HCT116 (cell line): ENCODE measurements at regions not wholly inside any gene's neighbourhood (a gene's known extent, or its start where the extent isn't known, plus 50 kb on each side); places are given as distances from the start of the nearest gene placed in this dataset.

ENCODE experiments used
- ATAC-seq: fragments of 200-7000 bp; cut with Tn5 transposase; 2 replicates; pipeline ENCODE4 v1.9.1; 2020; ENCODE audit warnings: mild to moderate bottlenecking, moderate library complexity
- BruUV-seq: library from RNA; stranded (reverse); fragments of 400-500 nt; replicated peaks from 2 replicates; lab custom pipeline; 2021; lab: Mats Ljungman, UMichigan
- CTCF ChIA-PET: fragments of 300-600 bp; sonication (Branson Sonifier 250); formaldehyde crosslinking; loops from one replicate; lab custom pipeline; 2021; ENCODE audit warnings: antibody characterized with exemption; lab: Charles Lee
- POLR2A ChIA-PET: fragments of 300-600, 350-600 bp; sonication (Branson Sonifier 250); formaldehyde crosslinking; loops from one replicate; lab custom pipeline; 2021; ENCODE audit warnings: antibody characterized with exemption; lab: Charles Lee
- RAD21 ChIA-PET, 2 experiments: fragments of 300-600 bp; sonication (Branson Sonifier 250); formaldehyde crosslinking; loops; one replicate each; lab custom pipeline; 2023; ENCODE audit warnings: low total read pairs in 2 of 2; ENCODE audit not compliant: uncharacterized antibody in 2 of 2, unreplicated experiment in 2 of 2, low non-redundant PET in 1 of 2; lab: Charles Lee
- DNase-seq: peaks from one replicate; pipeline ENCODE4 v3.0.0-alpha.2; 2010; ENCODE audit warnings: low read depth, low spot score
- H2AFZ ChIP-seq: fragments of 200-600 bp; shearing (Covaris generic), sonication (generic); 2 replicates; pipeline ENCODE4 v1.6.1; 2017; ENCODE audit warnings: low read depth, mixed run types, mixed read lengths, antibody characterized with exemption, low read length; ENCODE audit not compliant: poor library complexity, severe bottlenecking
- H3K27ac ChIP-seq: 2 replicates; pipeline ENCODE4 v1.5.1; 2012; ENCODE audit warnings: low read depth, low read length
- H3K27me3 ChIP-seq: fragments of 200-600 bp; sonication (generic); 2 replicates; pipeline ENCODE4 v1.6.1; 2016; ENCODE audit warnings: mixed run types, low read length, mixed read lengths; ENCODE audit not compliant: insufficient read depth
- H3K36me3 ChIP-seq, 2 experiments: fragments of 200-500 bp in 1 of 2; fragments of 200-600 bp in 1 of 2; sonication (Bioruptor generic) in 1 of 2; sonication (generic) in 1 of 2; 2 replicates each; pipeline versions ENCODE4 v1.5.1 to v1.6.1; 2014 to 2016; ENCODE audit warnings: low read length in 2 of 2, inconsistent platforms in 1 of 2, mixed read lengths in 1 of 2, mixed run types in 1 of 2; ENCODE audit not compliant: insufficient read depth in 2 of 2, control insufficient read depth in 1 of 2
- H3K4me1 ChIP-seq, 2 experiments: fragments of 200-600 bp in 1 of 2; sonication (generic) in 1 of 2; 2 replicates each; pipeline versions ENCODE4 v1.5.1 to v1.6.1; 2012 to 2017; ENCODE audit warnings: low read length in 2 of 2, inconsistent platforms in 1 of 2, mild to moderate bottlenecking in 1 of 2, mixed read lengths in 1 of 2, mixed run types in 1 of 2, moderate library complexity in 1 of 2; ENCODE audit not compliant: insufficient read depth in 2 of 2, control insufficient read depth in 1 of 2
- H3K4me2 ChIP-seq: fragments of 200-600 bp; sonication (generic); 2 replicates; pipeline ENCODE4 v1.6.1; 2017; ENCODE audit warnings: mixed run types, low read length, mixed read lengths
- H3K4me3 ChIP-seq, 2 experiments: fragments of 200-600 bp in 1 of 2; sonication (generic) in 1 of 2; replicated peaks in 1 of 2; 2 replicates each; pipeline ENCODE4 v1.5.1; 2011 to 2016; ENCODE audit warnings: low read length in 2 of 2, control low read depth in 1 of 2, low read depth in 1 of 2, mild to moderate bottlenecking in 1 of 2, mixed read lengths in 1 of 2, mixed run types in 1 of 2
- H3K79me2 ChIP-seq: fragments of 200-600 bp; sonication (generic); 2 replicates; pipeline ENCODE4 v1.6.1; 2017; ENCODE audit warnings: mild to moderate bottlenecking, mixed run types, low read length, moderate library complexity, mixed read lengths; ENCODE audit not compliant: insufficient read depth
- H3K9ac ChIP-seq: fragments of 200-600 bp; sonication (generic); 2 replicates; pipeline ENCODE4 v1.6.1; 2016; ENCODE audit warnings: low read length, mixed read lengths
- H3K9me2 ChIP-seq: fragments of 200-600 bp; sonication (generic), shearing (Covaris generic); 2 replicates; pipeline ENCODE4 v1.6.1; 2017; ENCODE audit warnings: mixed run types, mild to moderate bottlenecking, moderate library complexity; ENCODE audit not compliant: insufficient read depth
- H3K9me3 ChIP-seq, 2 experiments: fragments of 200-500 bp in 1 of 2; fragments of 200-600 bp in 1 of 2; sonication (Bioruptor generic) in 1 of 2; sonication (generic) in 1 of 2; 2 replicates each; pipeline ENCODE4 v1.6.1; 2014 to 2017; ENCODE audit warnings: low read length in 2 of 2, mixed read lengths in 2 of 2, inconsistent platforms in 1 of 2, low read depth in 1 of 2, mild to moderate bottlenecking in 1 of 2, mixed run types in 1 of 2, moderate library complexity in 1 of 2; ENCODE audit not compliant: control insufficient read depth in 1 of 2, insufficient read depth in 1 of 2
- H4K20me1 ChIP-seq: fragments of 200-600 bp; sonication (generic), shearing (Covaris generic); 2 replicates; pipeline ENCODE4 v1.6.1; 2017; ENCODE audit warnings: mixed run types, mild to moderate bottlenecking, moderate library complexity; ENCODE audit not compliant: insufficient read depth
- ATF3 ChIP-seq: IDR thresholded peaks from 2 replicates; pipeline ENCODE4 v1.6.1; 2012
- CBX3 ChIP-seq: IDR thresholded peaks from 2 replicates; pipeline ENCODE4 v1.6.1; 2012; ENCODE audit warnings: low read depth
- CEBPB ChIP-seq: IDR thresholded peaks from 2 replicates; pipeline ENCODE4 v1.6.1; 2012; ENCODE audit warnings: low read depth
- ELF1 ChIP-seq: IDR thresholded peaks from 2 replicates; pipeline ENCODE4 v1.6.1; 2012; ENCODE audit warnings: low read depth, borderline replicate concordance
- EZH2 ChIP-seq: fragments of 200-600 bp; sonication (generic); IDR thresholded peaks from 2 replicates; pipeline ENCODE4 v1.6.1; 2017; ENCODE audit warnings: antibody characterized with exemption, mixed run types
- EZH2phosphoT487 ChIP-seq: fragments of 200-600 bp; IDR thresholded peaks from 2 replicates; pipeline ENCODE4 v1.6.1; 2018; ENCODE audit warnings: antibody characterized with exemption, borderline replicate concordance
- FOSL1 ChIP-seq: IDR thresholded peaks from 2 replicates; pipeline ENCODE4 v1.6.1; 2012; ENCODE audit warnings: low read depth
- JUND ChIP-seq: IDR thresholded peaks from 2 replicates; pipeline ENCODE4 v1.6.1; 2012
- POLR2A ChIP-seq: IDR thresholded peaks from 2 replicates; pipeline ENCODE4 v1.7.0; 2011; ENCODE audit warnings: borderline replicate concordance; ENCODE audit not compliant: insufficient read depth, insufficient read length; ENCODE audit errors: extremely low read depth
- RAD21 ChIP-seq: IDR thresholded peaks from 2 replicates; pipeline ENCODE4 v1.6.1; 2012; ENCODE audit warnings: low read depth, mild to moderate bottlenecking
- SIN3A ChIP-seq: IDR thresholded peaks from 2 replicates; pipeline ENCODE4 v1.6.1; 2012; ENCODE audit warnings: low read depth
- SP1 ChIP-seq: IDR thresholded peaks from 2 replicates; pipeline ENCODE4 v1.6.1; 2012; ENCODE audit warnings: low read depth
- SRF ChIP-seq: IDR thresholded peaks from 2 replicates; pipeline ENCODE4 v1.6.1; 2012; ENCODE audit warnings: low read depth
- TCF7L2 ChIP-seq: IDR thresholded peaks from 2 replicates; pipeline ENCODE4 v1.7.0; 2011; ENCODE audit warnings: borderline replicate concordance, inconsistent platforms; ENCODE audit not compliant: insufficient read depth, insufficient read length; ENCODE audit errors: extremely low read depth
- YY1 ChIP-seq: IDR thresholded peaks from 2 replicates; pipeline ENCODE4 v1.6.1; 2011; ENCODE audit warnings: low read length, low read depth, moderate library complexity, mild to moderate bottlenecking; ENCODE audit not compliant: insufficient replicate concordance; ENCODE audit errors: extremely low read depth
- ZFX ChIP-seq: fragments of 450-650 bp; IDR thresholded peaks from 2 replicates; pipeline ENCODE4 v1.6.1; 2017
- ZNF274 ChIP-seq: fragments of 200-500 bp; sonication (Bioruptor generic); IDR thresholded peaks from 2 replicates; pipeline ENCODE4 v1.6.1; 2014; ENCODE audit warnings: mild to moderate bottlenecking, low read depth, low read length, inconsistent platforms
- intact Hi-C: fragments of 100-400 bp; cut with micrococcal nuclease; formaldehyde crosslinking; loops from 2 replicates; pipeline ENCODE4 v1.10.0; 2022
- TF ChIP-seq, protein P1 (sequence below), 3 experiments: fragments of 200-600 bp in 1 of 3; sonication (generic) in 1 of 3; IDR thresholded peaks in 2 of 3; conservative IDR thresholded peaks in 1 of 3; 2 replicates each; pipeline ENCODE4 v1.5.1; 2012 to 2017; ENCODE audit warnings: low read depth in 2 of 3, low read length in 2 of 3, antibody characterized with exemption in 1 of 3, borderline replicate concordance in 1 of 3, control low read depth in 1 of 3, mild to moderate bottlenecking in 1 of 3, mixed read lengths in 1 of 3, mixed run types in 1 of 3, moderate library complexity in 1 of 3; ENCODE audit not compliant: insufficient read depth in 1 of 3
- TF ChIP-seq, protein P2 (sequence below): IDR thresholded peaks from 2 replicates; pipeline ENCODE4 v1.6.1; 2011; ENCODE audit warnings: mild to moderate bottlenecking, low read length, moderate library complexity; ENCODE audit not compliant: insufficient replicate concordance; ENCODE audit errors: extremely low read depth

GRCh38 chr10:111199587-111199986 lies 122.8 kb downstream of the ADRA2A start:
- H3K9ac ChIP-seq, result no peak overlapping the region
- ATAC-seq (no peak), DNase-seq (no peak)
- no peaks in the 10 kb centered on the region for H3K36me3 ChIP-seq
- no peak overlapping the region for H3K27ac ChIP-seq
- H3K4me2 ChIP-seq, result no peak overlapping the region
- no peaks in the 10 kb centered on the region for H4K20me1 ChIP-seq
- no peaks in the 10 kb centered on the region for H3K9me2 ChIP-seq
- ChIA-PET POLR2A (no interaction called here), CTCF (no interaction called here), RAD21 (no interaction called here)
- no peaks in the 10 kb centered on the region for H3K79me2 ChIP-seq
- peaks cover 13% of the 10 kb centered on the region; the same call in 1 of the 2 replicates for H3K27me3 ChIP-seq
- no peak overlapping the region for H3K4me3 ChIP-seq
- TF ChIP-seq, protein P1, sequence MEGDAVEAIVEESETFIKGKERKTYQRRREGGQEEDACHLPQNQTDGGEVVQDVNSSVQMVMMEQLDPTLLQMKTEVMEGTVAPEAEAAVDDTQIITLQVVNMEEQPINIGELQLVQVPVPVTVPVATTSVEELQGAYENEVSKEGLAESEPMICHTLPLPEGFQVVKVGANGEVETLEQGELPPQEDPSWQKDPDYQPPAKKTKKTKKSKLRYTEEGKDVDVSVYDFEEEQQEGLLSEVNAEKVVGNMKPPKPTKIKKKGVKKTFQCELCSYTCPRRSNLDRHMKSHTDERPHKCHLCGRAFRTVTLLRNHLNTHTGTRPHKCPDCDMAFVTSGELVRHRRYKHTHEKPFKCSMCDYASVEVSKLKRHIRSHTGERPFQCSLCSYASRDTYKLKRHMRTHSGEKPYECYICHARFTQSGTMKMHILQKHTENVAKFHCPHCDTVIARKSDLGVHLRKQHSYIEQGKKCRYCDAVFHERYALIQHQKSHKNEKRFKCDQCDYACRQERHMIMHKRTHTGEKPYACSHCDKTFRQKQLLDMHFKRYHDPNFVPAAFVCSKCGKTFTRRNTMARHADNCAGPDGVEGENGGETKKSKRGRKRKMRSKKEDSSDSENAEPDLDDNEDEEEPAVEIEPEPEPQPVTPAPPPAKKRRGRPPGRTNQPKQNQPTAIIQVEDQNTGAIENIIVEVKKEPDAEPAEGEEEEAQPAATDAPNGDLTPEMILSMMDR (IDR thresholded peaks at IDR 0.05 in 2 of 3, conservative IDR thresholded peaks at IDR 0.05 in 1 of 3; ENCODE audit: borderline replicate concordance in 1 of 3, insufficient read depth in 1 of 3, low read depth in 2 of 3, low read length in 2 of 3), result no peak
- TF ChIP-seq ELF1 (no peak), TCF7L2 (no peak), SP1 (no peak), CBX3 (no peak), EZH2phosphoT487 (no peak), YY1 (no peak), CEBPB (no peak), SIN3A (no peak), SRF (no peak), JUND (no peak), ZFX (no peak), POLR2A (no peak), EZH2 (no peak), FOSL1 (no peak), RAD21 (no peak), ZNF274 (no peak), ATF3 (no peak)
- TF ChIP-seq, protein P2, sequence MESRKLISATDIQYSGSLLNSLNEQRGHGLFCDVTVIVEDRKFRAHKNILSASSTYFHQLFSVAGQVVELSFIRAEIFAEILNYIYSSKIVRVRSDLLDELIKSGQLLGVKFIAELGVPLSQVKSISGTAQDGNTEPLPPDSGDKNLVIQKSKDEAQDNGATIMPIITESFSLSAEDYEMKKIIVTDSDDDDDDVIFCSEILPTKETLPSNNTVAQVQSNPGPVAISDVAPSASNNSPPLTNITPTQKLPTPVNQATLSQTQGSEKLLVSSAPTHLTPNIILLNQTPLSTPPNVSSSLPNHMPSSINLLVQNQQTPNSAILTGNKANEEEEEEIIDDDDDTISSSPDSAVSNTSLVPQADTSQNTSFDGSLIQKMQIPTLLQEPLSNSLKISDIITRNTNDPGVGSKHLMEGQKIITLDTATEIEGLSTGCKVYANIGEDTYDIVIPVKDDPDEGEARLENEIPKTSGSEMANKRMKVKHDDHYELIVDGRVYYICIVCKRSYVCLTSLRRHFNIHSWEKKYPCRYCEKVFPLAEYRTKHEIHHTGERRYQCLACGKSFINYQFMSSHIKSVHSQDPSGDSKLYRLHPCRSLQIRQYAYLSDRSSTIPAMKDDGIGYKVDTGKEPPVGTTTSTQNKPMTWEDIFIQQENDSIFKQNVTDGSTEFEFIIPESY, result no peak
- no peaks in the 10 kb centered on the region for H3K4me1 ChIP-seq
- no peaks in the 10 kb centered on the region for H3K9me3 ChIP-seq
- no peak overlapping the region for H2AFZ ChIP-seq
- no TSS peak for BruUV-seq
- intact Hi-C loops, result no loop called here
